ENCODE measurements at regions not wholly inside any gene's neighbourhood (a gene's known extent, or its start where the extent isn't known, plus 50 kb on each side); places are given as distances from the start of the nearest gene placed in this dataset.
A peak's percentile ranks its signal among the peaks of the same experiment; 100 is the strongest.
"Not testable (repeated sequence)": the region's sequence is repeated elsewhere in the genome, so short reads cannot be mapped to it uniquely, and the experiment has no call there.

- H3K4me1 ChIP-seq (ENCODE audit: control insufficient read depth in 1 of 2, insufficient read depth in 2 of 2, low read length in 2 of 2); H3K9me3 ChIP-seq (ENCODE audit: control insufficient read depth, low read length); H3K27ac ChIP-seq (ENCODE audit: low read depth in 1 of 2, low read length in 2 of 2); DNase-seq; H3K4me3 ChIP-seq (ENCODE audit: low read length in 2 of 2); ATAC-seq (ENCODE audit: low FRiP score); intact Hi-C loops (cut with DNase I); H3K36me3 ChIP-seq (ENCODE audit: control insufficient read depth in 1 of 2, insufficient read depth in 2 of 2, low read length in 1 of 2); H3K27me3 ChIP-seq (ENCODE audit: control insufficient read depth in 1 of 2, insufficient read depth in 2 of 2, low read length in 1 of 2): not testable (repeated sequence)
- WGBS, 2 donors: 76 to 81% methylated on average over 6 of the region's 7 CpGs
These were observed 524.2 kb downstream of the CWH43 start for GRCh38 chr4:49510238-49510637.

GRCh38 chr4:49511353-49511752, 525.3 kb downstream of the CWH43 start:
- H3K4me1 ChIP-seq (ENCODE audit: control insufficient read depth in 1 of 2, insufficient read depth in 2 of 2, low read length in 2 of 2); H3K27ac ChIP-seq (ENCODE audit: low read depth in 1 of 2, low read length in 2 of 2); H3K27me3 ChIP-seq (ENCODE audit: control insufficient read depth in 1 of 2, insufficient read depth in 2 of 2, low read length in 1 of 2); ATAC-seq (ENCODE audit: low FRiP score); H3K4me3 ChIP-seq (ENCODE audit: low read length in 2 of 2); H3K9me3 ChIP-seq (ENCODE audit: control insufficient read depth, low read length); intact Hi-C loops (cut with DNase I); H3K36me3 ChIP-seq (ENCODE audit: control insufficient read depth in 1 of 2, insufficient read depth in 2 of 2, low read length in 1 of 2): not testable (repeated sequence)
- DNase-seq: peak in 1 of 2 donors; percentile 77
- 62% methylated on average over 10 of the region's 10 CpGs for WGBS, 2 donors

- intact Hi-C loops (cut with DNase I); ATAC-seq (ENCODE audit: low FRiP score); H3K4me1 ChIP-seq (ENCODE audit: control insufficient read depth in 1 of 2, insufficient read depth in 2 of 2, low read length in 2 of 2); H3K27me3 ChIP-seq (ENCODE audit: control insufficient read depth in 1 of 2, insufficient read depth in 2 of 2, low read length in 1 of 2); H3K4me3 ChIP-seq (ENCODE audit: low read length in 2 of 2); H3K27ac ChIP-seq (ENCODE audit: low read depth in 1 of 2, low read length in 2 of 2); H3K36me3 ChIP-seq (ENCODE audit: control insufficient read depth in 1 of 2, insufficient read depth in 2 of 2, low read length in 1 of 2); H3K9me3 ChIP-seq (ENCODE audit: control insufficient read depth, low read length): not testable (repeated sequence)
- DNase-seq: peak; percentile 49 to 72
- 63 to 66% methylated on average over 13 of the region's 13 CpGs for WGBS, 2 donors
These were observed 525.9 kb downstream of the CWH43 start for GRCh38 chr4:49511881-49512491.

- H3K27ac ChIP-seq (ENCODE audit: low read depth in 1 of 2, low read length in 2 of 2); H3K27me3 ChIP-seq (ENCODE audit: control insufficient read depth in 1 of 2, insufficient read depth in 2 of 2, low read length in 1 of 2); ATAC-seq (ENCODE audit: low FRiP score); intact Hi-C loops (cut with DNase I); H3K4me3 ChIP-seq (ENCODE audit: low read length in 2 of 2); H3K9me3 ChIP-seq (ENCODE audit: control insufficient read depth, low read length); H3K4me1 ChIP-seq (ENCODE audit: control insufficient read depth in 1 of 2, insufficient read depth in 2 of 2, low read length in 2 of 2); H3K36me3 ChIP-seq (ENCODE audit: control insufficient read depth in 1 of 2, insufficient read depth in 2 of 2, low read length in 1 of 2): not testable (repeated sequence)
- DNase-seq: peak; percentile 62 to 87
- 74 to 78% methylated on average over 32 to 33 of the region's 33 CpGs for WGBS, 2 donors
These were observed 526.8 kb downstream of the CWH43 start for GRCh38 chr4:49512641-49513545.

- H3K9me3 ChIP-seq (ENCODE audit: control insufficient read depth, low read length); H3K27ac ChIP-seq (ENCODE audit: low read depth in 1 of 2, low read length in 2 of 2); H3K4me3 ChIP-seq (ENCODE audit: low read length in 2 of 2); H3K27me3 ChIP-seq (ENCODE audit: control insufficient read depth in 1 of 2, insufficient read depth in 2 of 2, low read length in 1 of 2); H3K4me1 ChIP-seq (ENCODE audit: control insufficient read depth in 1 of 2, insufficient read depth in 2 of 2, low read length in 2 of 2); ATAC-seq (ENCODE audit: low FRiP score); H3K36me3 ChIP-seq (ENCODE audit: control insufficient read depth in 1 of 2, insufficient read depth in 2 of 2, low read length in 1 of 2); intact Hi-C loops (cut with DNase I): not testable (repeated sequence)
- WGBS, 2 donors: 70 to 74% methylated on average over 5 to 8 of the region's 11 CpGs
- DNase-seq: peak; percentile 49 to 85
These were observed 527.6 kb downstream of the CWH43 start for GRCh38 chr4:49513546-49514115.

GRCh38 chr4:49514171-49514699, 528.2 kb downstream of the CWH43 start:
- H3K4me3 ChIP-seq (ENCODE audit: low read length in 2 of 2); H3K27ac ChIP-seq (ENCODE audit: low read depth in 1 of 2, low read length in 2 of 2); ATAC-seq (ENCODE audit: low FRiP score); H3K9me3 ChIP-seq (ENCODE audit: control insufficient read depth, low read length); H3K36me3 ChIP-seq (ENCODE audit: control insufficient read depth in 1 of 2, insufficient read depth in 2 of 2, low read length in 1 of 2); H3K27me3 ChIP-seq (ENCODE audit: control insufficient read depth in 1 of 2, insufficient read depth in 2 of 2, low read length in 1 of 2); intact Hi-C loops (cut with DNase I); H3K4me1 ChIP-seq (ENCODE audit: control insufficient read depth in 1 of 2, insufficient read depth in 2 of 2, low read length in 2 of 2): not testable (repeated sequence)
- 58 to 68% methylated on average over 15 to 16 of the region's 18 CpGs for WGBS, 2 donors
- DNase-seq: peak; percentile 61 to 86

GRCh38 chr4:49514841-49515240, 528.8 kb downstream of the CWH43 start:
- WGBS, 2 donors: 65% methylated on average over 6 of the region's 6 CpGs
- H3K27me3 ChIP-seq (ENCODE audit: control insufficient read depth in 1 of 2, insufficient read depth in 2 of 2, low read length in 1 of 2); H3K36me3 ChIP-seq (ENCODE audit: control insufficient read depth in 1 of 2, insufficient read depth in 2 of 2, low read length in 1 of 2); ATAC-seq (ENCODE audit: low FRiP score); H3K9me3 ChIP-seq (ENCODE audit: control insufficient read depth, low read length); H3K4me3 ChIP-seq (ENCODE audit: low read length in 2 of 2); intact Hi-C loops (cut with DNase I); H3K27ac ChIP-seq (ENCODE audit: low read depth in 1 of 2, low read length in 2 of 2); H3K4me1 ChIP-seq (ENCODE audit: control insufficient read depth in 1 of 2, insufficient read depth in 2 of 2, low read length in 2 of 2): not testable (repeated sequence)
- peak; percentile 46 to 71 for DNase-seq

- 66 to 72% methylated on average over 10 of the region's 10 CpGs for WGBS, 2 donors
- H3K9me3 ChIP-seq (ENCODE audit: control insufficient read depth, low read length); H3K27me3 ChIP-seq (ENCODE audit: control insufficient read depth in 1 of 2, insufficient read depth in 2 of 2, low read length in 1 of 2); H3K27ac ChIP-seq (ENCODE audit: low read depth in 1 of 2, low read length in 2 of 2); DNase-seq; ATAC-seq (ENCODE audit: low FRiP score); intact Hi-C loops (cut with DNase I); H3K36me3 ChIP-seq (ENCODE audit: control insufficient read depth in 1 of 2, insufficient read depth in 2 of 2, low read length in 1 of 2); H3K4me1 ChIP-seq (ENCODE audit: control insufficient read depth in 1 of 2, insufficient read depth in 2 of 2, low read length in 2 of 2); H3K4me3 ChIP-seq (ENCODE audit: low read length in 2 of 2): not testable (repeated sequence)
These were observed 529.2 kb downstream of the CWH43 start for GRCh38 chr4:49515241-49515640.
